Ishikawa (cell line): ENCODE measurements at regions not wholly inside any gene's neighbourhood (a gene's known extent, or its start where the extent isn't known, plus 50 kb on each side); places are given as distances from the start of the nearest gene placed in this dataset.

Experiments
- CEBPB ChIP-seq: IDR thresholded peaks from 2 replicates; pipeline ENCODE4 v1.6.1; 2012
- CREB1 ChIP-seq: IDR thresholded peaks from 2 replicates; pipeline ENCODE4 v1.6.1; 2012; ENCODE audit warnings: low read depth
- EP300 ChIP-seq: IDR thresholded peaks from 2 replicates; pipeline ENCODE4 v1.6.1; 2012; ENCODE audit warnings: borderline replicate concordance
- RAD21 ChIP-seq: IDR thresholded peaks from 2 replicates; pipeline ENCODE4 v1.6.1; 2012; ENCODE audit warnings: low read depth
- TEAD4 ChIP-seq: IDR thresholded peaks from 2 replicates; pipeline ENCODE4 v1.6.1; 2012
- YY1 ChIP-seq: IDR thresholded peaks from 2 replicates; pipeline ENCODE4 v1.6.1; 2012; ENCODE audit warnings: low read depth
- TF ChIP-seq, protein P1 (sequence below): IDR thresholded peaks from 2 replicates; pipeline ENCODE4 v1.6.1; 2012
- TF ChIP-seq, protein P2 (sequence below): IDR thresholded peaks from 2 replicates; pipeline ENCODE4 v1.6.1; 2012
- TF ChIP-seq, protein P3 (sequence below): IDR thresholded peaks from 2 replicates; pipeline ENCODE4 v1.6.1; 2012; ENCODE audit warnings: low read depth, mild to moderate bottlenecking

DNA sequence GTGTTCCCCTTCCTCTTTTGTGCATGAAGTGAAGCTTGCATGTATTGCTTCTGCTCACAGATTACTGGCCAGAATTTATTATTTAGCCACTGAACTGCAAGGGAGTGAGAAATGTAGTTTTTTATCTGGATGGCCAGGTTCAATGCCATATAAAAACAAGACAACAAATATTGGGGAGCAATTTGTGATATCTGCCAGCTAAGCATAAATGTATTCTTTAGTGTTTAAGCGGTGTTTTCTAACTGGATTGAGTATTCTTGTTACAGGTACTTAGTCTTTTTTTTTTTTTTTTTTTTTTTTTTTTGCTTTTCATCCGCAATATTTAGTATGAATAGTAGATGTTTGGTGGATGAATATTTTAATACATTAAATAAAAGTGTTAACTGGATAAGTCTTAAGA lies 158.2 kb downstream of the TFAP2B start:
- TF ChIP-seq, protein P1, sequence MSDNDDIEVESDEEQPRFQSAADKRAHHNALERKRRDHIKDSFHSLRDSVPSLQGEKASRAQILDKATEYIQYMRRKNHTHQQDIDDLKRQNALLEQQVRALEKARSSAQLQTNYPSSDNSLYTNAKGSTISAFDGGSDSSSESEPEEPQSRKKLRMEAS = no peak
- TF ChIP-seq, protein P2, sequence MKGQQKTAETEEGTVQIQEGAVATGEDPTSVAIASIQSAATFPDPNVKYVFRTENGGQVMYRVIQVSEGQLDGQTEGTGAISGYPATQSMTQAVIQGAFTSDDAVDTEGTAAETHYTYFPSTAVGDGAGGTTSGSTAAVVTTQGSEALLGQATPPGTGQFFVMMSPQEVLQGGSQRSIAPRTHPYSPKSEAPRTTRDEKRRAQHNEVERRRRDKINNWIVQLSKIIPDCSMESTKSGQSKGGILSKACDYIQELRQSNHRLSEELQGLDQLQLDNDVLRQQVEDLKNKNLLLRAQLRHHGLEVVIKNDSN = no peak
- TF ChIP-seq RAD21 (no peak), CEBPB (no peak), EP300 (no peak), CREB1 (no peak), YY1 (no peak), TEAD4 (no peak)
- TF ChIP-seq, protein P3, sequence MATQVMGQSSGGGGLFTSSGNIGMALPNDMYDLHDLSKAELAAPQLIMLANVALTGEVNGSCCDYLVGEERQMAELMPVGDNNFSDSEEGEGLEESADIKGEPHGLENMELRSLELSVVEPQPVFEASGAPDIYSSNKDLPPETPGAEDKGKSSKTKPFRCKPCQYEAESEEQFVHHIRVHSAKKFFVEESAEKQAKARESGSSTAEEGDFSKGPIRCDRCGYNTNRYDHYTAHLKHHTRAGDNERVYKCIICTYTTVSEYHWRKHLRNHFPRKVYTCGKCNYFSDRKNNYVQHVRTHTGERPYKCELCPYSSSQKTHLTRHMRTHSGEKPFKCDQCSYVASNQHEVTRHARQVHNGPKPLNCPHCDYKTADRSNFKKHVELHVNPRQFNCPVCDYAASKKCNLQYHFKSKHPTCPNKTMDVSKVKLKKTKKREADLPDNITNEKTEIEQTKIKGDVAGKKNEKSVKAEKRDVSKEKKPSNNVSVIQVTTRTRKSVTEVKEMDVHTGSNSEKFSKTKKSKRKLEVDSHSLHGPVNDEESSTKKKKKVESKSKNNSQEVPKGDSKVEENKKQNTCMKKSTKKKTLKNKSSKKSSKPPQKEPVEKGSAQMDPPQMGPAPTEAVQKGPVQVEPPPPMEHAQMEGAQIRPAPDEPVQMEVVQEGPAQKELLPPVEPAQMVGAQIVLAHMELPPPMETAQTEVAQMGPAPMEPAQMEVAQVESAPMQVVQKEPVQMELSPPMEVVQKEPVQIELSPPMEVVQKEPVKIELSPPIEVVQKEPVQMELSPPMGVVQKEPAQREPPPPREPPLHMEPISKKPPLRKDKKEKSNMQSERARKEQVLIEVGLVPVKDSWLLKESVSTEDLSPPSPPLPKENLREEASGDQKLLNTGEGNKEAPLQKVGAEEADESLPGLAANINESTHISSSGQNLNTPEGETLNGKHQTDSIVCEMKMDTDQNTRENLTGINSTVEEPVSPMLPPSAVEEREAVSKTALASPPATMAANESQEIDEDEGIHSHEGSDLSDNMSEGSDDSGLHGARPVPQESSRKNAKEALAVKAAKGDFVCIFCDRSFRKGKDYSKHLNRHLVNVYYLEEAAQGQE = no peak
